Activated T-cell treated with anti-CD3 and anti-CD28 coated beads, Interleukin-2, amount 50 U/mL, for 4 hours (primary cell): ENCODE measurements at regions not wholly inside any gene's neighbourhood (a gene's known extent, or its start where the extent isn't known, plus 50 kb on each side); places are given as distances from the start of the nearest gene placed in this dataset.
"Not testable (repeated sequence)": the region's sequence is repeated elsewhere in the genome, so short reads cannot be mapped to it uniquely, and the experiment has no call there.

Source experiments
- ATAC-seq, 2 donors: fragments of 200-7000 bp; cut with Tn5 transposase; one replicate each; pipeline ENCODE4 v1.10.0; 2021
- DNase-seq: peaks from one replicate; pipeline ENCODE4 v3.0.0-alpha.2; 2020
- H3K27me3 Mint-ChIP-seq: one replicate; pipeline ENCODE4 v1.8.0; 2021; ENCODE audit warnings: low read depth, mixed read lengths
- H3K36me3 Mint-ChIP-seq: one replicate; pipeline ENCODE4 v1.8.0; 2022; ENCODE audit warnings: mixed read lengths; ENCODE audit not compliant: insufficient read depth
- H3K4me1 Mint-ChIP-seq: one replicate; pipeline ENCODE4 v1.8.0; 2021; ENCODE audit warnings: low read depth, mixed read lengths
- H3K4me3 Mint-ChIP-seq: one replicate; pipeline ENCODE4 v1.8.0; 2021; ENCODE audit warnings: mild to moderate bottlenecking, moderate library complexity, mixed read lengths
- H3K9me3 Mint-ChIP-seq: one replicate; pipeline ENCODE4 v1.8.0; 2021; ENCODE audit warnings: mixed read lengths

DNA sequence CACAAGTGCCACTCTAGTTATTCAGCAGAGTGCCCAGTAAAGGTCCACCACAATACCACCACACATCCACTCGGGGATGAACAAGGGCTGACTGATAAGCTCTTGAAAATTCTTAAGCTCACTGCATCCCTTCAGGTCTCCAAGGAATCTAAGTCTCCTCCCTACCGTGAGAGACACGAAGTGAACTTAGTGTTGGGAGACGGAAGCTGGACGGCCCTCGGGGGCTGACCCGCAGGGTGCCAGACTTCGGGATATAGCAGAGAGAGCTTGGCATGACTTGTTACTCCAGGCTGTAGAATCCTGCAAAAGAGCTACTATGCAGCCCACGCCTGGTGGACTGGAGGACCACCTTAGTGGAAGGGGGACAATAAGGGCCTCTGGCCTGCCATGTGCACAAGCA is 75.1 kb downstream of the LYZL1 start:
- H3K27me3 Mint-ChIP-seq, ATAC-seq, H3K4me1 Mint-ChIP-seq, DNase-seq, H3K4me3 Mint-ChIP-seq, H3K9me3 Mint-ChIP-seq, H3K36me3 Mint-ChIP-seq: not testable (repeated sequence)

DNA sequence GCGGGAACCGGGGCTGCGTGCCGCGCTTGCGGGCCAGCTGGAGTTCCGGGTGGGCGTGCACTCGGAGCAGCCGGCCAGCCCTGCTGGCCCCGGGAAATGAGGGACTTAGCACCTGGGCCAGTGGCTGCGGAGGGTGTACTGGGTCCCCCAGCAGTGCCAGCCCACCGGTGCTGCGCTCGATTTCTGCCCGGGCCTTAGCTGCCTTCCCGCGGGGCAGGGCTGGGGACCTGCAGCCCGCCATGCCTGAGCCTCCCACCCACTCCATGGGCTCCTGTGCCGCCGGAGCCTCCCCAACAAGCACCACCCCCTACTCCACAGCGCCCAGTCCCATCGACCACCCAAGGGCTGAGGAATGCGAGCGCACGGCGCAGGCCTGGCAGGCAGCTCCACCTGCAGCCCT is 77.3 kb downstream of the LYZL1 start:
- not testable (repeated sequence) for H3K4me3 Mint-ChIP-seq, H3K36me3 Mint-ChIP-seq, H3K4me1 Mint-ChIP-seq, H3K9me3 Mint-ChIP-seq, ATAC-seq, DNase-seq
- peaks cover 14% of the 10 kb centered on the region for H3K27me3 Mint-ChIP-seq

- H3K9me3 Mint-ChIP-seq, result no peaks in the 10 kb centered on the region
- no peaks in the 10 kb centered on the region for H3K36me3 Mint-ChIP-seq
- H3K4me3 Mint-ChIP-seq, result no peak overlapping the region
- no peak for DNase-seq
- peaks cover 21% of the 10 kb centered on the region for H3K27me3 Mint-ChIP-seq
- H3K4me1 Mint-ChIP-seq, result no peaks in the 10 kb centered on the region
- no peak for ATAC-seq
Observed at GRCh38 chr10:29369419-29369818, 80.5 kb downstream of the LYZL1 start.

GRCh38 chr10:29370097-29371092 is 81.5 kb downstream of the LYZL1 start:
- DNase-seq (no peak), ATAC-seq (no peak)
- Mint-ChIP-seq H3K4me3 (no peak overlapping the region), H3K27me3 (peaks cover 21% of the 10 kb centered on the region), H3K36me3 (no peaks in the 10 kb centered on the region), H3K4me1 (no peaks in the 10 kb centered on the region), H3K9me3 (no peaks in the 10 kb centered on the region)

DNA sequence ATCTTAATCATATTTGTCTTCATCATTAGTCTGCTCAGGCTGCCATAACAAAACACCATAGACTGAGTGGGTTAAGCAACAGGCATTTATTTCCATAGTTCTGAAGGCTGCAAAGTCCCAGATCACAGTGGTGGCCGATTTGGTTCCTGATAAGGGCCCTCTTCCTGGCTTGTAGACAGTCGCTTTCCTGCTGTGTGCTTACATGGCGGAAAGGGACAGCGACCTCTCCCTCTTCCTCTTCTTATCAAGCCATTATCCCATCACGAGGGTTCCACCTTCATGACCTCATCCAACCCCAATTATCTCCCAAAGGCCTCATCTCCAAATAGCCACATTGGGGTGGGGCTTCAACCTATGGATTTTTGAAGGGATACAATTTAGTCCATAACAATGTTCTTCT is 84.0 kb downstream of the LYZL1 start:
- H3K9me3 Mint-ChIP-seq, result no peaks in the 10 kb centered on the region
- peaks cover 21% of the 10 kb centered on the region for H3K27me3 Mint-ChIP-seq
- no peaks in the 10 kb centered on the region for H3K36me3 Mint-ChIP-seq
- H3K4me1 Mint-ChIP-seq, result no peaks in the 10 kb centered on the region
- ATAC-seq, result no peak
- no peak for DNase-seq
- H3K4me3 Mint-ChIP-seq, result no peak overlapping the region

GRCh38 chr10:29374162-29374561 is 85.3 kb downstream of the LYZL1 start:
- Mint-ChIP-seq H3K4me3 (no peak overlapping the region), H3K9me3 (no peaks in the 10 kb centered on the region), H3K4me1 (no peaks in the 10 kb centered on the region), H3K36me3 (no peaks in the 10 kb centered on the region), H3K27me3 (peaks cover 17% of the 10 kb centered on the region)
- DNase-seq (no peak), ATAC-seq (no peak)

GRCh38 chr10:29375888-29376287 is 87.0 kb downstream of the LYZL1 start:
- H3K27me3 Mint-ChIP-seq, result peaks cover 7% of the 10 kb centered on the region
- no peaks in the 10 kb centered on the region for H3K36me3 Mint-ChIP-seq
- DNase-seq (no peak), ATAC-seq (no peak)
- peaks cover 3% of the 10 kb centered on the region for H3K4me1 Mint-ChIP-seq
- no peak overlapping the region for H3K4me3 Mint-ChIP-seq
- H3K9me3 Mint-ChIP-seq, result no peaks in the 10 kb centered on the region

- no peak for DNase-seq
- Mint-ChIP-seq H3K4me1 (peaks cover 3% of the 10 kb centered on the region), H3K4me3 (no peak overlapping the region), H3K36me3 (no peaks in the 10 kb centered on the region), H3K9me3 (no peaks in the 10 kb centered on the region), H3K27me3 (peaks cover 12% of the 10 kb centered on the region)
- ATAC-seq, result no peak
Observed at GRCh38 chr10:29377333-29377961, 88.6 kb downstream of the LYZL1 start.

- Mint-ChIP-seq H3K4me3 (no peak overlapping the region), H3K9me3 (no peaks in the 10 kb centered on the region), H3K36me3 (no peaks in the 10 kb centered on the region), H3K4me1 (peaks cover 3% of the 10 kb centered on the region), H3K27me3 (peaks cover 9% of the 10 kb centered on the region)
- no peak for ATAC-seq
- no peak for DNase-seq
Observed at GRCh38 chr10:29378106-29378505, 89.2 kb downstream of the LYZL1 start.

- DNase-seq, result no peak
- peaks cover 5% of the 10 kb centered on the region for H3K27me3 Mint-ChIP-seq
- no peak for ATAC-seq
- no peaks in the 10 kb centered on the region for H3K9me3 Mint-ChIP-seq
- no peak overlapping the region for H3K4me3 Mint-ChIP-seq
- H3K36me3 Mint-ChIP-seq, result no peaks in the 10 kb centered on the region
- H3K4me1 Mint-ChIP-seq, result peaks cover 3% of the 10 kb centered on the region
Observed at GRCh38 chr10:29379208-29379607, 90.3 kb downstream of the LYZL1 start.

DNA sequence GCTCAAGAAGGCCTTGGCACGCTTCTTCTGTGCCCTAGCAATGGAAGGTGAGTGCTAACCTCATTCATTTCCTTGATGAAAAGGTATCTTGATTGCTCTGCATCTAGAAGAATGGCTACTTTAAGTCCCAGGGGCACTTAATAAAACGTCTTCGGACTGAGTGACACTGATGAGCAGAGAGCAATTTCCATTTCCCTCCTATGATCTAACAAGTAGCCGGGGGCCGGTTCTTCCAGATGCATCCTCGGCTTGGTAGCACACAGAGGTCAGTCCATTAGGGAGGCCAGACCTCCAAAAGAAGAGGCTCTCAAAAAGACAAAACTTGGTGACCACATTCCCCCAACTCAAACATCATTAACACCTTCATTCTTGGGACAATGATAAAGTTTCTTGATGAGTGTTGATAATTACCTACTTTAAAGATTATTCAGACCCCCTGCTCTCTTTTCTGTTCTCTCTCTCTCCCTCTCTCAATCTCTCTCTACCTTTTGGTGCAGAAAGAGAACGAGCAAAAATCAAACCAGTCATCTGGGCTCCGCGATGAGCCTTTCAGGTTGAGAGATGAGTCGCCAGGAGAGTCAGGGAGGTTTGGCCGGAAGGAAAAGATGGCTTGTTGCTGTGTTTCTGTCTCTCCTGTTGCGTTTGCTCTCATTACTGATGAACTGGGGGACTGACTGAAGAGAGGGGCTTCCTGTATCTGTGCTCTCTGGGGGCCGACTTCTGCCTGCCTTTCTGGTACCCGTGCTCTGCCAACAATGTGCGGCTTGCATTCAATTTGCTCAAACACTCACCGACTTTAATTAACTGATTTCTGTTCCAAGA is 91.1 kb downstream of the LYZL1 start:
- ATAC-seq, H3K27me3 Mint-ChIP-seq, H3K36me3 Mint-ChIP-seq, H3K9me3 Mint-ChIP-seq, DNase-seq, H3K4me3 Mint-ChIP-seq, H3K4me1 Mint-ChIP-seq: not testable (repeated sequence)

DNA sequence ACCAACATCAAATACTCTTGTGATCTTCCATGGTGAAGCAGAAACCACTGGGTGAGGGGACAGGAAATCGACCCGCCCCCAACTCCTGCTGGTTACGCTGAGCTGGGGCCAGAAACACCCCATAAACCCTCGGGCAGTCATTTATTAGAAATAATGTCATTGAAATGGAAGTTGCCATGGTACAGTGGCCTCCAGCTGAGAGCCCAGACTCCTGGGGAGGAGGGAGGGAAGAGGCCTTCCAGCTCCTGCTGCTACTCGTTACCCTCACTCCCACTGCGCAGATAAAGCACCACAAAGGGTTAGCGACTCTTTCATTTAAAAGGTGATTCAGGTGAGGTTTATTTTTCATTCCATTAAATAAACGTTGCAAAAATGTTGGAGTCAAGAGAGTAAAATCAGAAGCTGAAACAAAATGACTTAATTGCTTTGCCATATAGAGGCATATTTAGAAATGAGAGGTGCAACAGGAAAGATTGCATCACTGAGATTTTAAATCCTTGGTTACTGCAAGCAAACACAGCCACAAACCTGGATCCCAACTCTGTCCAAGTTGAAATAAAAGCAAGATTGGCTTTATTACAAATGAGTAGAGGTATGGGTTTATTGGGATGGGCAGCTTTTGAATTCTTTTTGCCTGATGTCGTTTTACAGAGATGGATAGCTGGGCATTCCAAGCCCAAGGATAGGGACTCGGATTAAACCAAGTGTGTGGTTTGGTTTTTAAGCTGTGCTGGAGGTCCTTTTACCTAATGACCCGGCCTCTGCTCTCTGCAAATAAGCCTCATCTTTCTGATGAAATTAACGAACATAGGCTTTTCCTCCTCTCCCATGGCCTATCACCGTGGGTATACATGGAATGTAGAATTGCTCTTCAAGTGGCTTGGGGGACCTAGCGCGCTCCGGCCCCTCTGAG is 92.0 kb downstream of the LYZL1 start:
- H3K27me3 Mint-ChIP-seq, H3K4me3 Mint-ChIP-seq, DNase-seq, H3K9me3 Mint-ChIP-seq, H3K36me3 Mint-ChIP-seq, H3K4me1 Mint-ChIP-seq, ATAC-seq: not testable (repeated sequence)

DNA sequence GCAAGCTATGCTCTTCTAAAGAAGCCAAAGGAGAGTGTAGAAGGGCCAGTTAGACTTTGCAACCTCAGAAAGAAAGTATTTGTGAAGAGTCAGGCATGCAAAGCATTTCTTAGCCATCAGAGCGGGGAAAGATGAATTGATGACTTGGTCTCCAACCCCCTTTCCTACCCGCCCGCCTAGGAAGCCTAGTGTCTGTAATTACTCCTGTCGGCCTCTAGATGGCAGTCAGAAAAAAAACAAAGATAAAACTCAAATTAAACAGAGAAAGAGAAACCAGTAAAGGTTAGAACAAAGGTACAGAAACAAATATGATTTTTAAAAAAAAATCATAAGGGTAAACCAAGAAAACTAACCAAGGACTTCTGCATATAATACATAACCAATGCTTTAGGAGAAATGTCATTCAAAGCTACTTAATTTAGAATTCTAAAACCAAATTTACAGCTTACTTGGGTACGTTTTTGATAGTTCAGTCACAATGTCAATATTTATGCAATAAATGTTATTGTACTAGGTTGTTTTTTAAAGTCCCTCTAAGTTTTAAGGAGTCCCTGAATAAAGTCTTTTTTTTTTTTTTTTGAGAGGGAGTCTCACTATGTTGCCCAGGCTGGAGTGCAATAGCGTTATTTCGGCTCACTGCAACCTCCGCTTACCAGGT is 97.6 kb downstream of the LYZL1 start:
- Mint-ChIP-seq H3K27me3 (peaks cover 10% of the 10 kb centered on the region), H3K4me3 (no peak overlapping the region), H3K9me3 (no peaks in the 10 kb centered on the region), H3K36me3 (no peaks in the 10 kb centered on the region), H3K4me1 (peaks cover 2% of the 10 kb centered on the region)
- no peak for DNase-seq
- ATAC-seq, result peak in 1 of 2 donors; percentile 43
